Ovary (tissue), 7 donors: ENCODE measurements at regions not wholly inside any gene's neighbourhood (a gene's known extent, or its start where the extent isn't known, plus 50 kb on each side); places are given as distances from the start of the nearest gene placed in this dataset.
"Not testable (repeated sequence)": the region's sequence is repeated elsewhere in the genome, so short reads cannot be mapped to it uniquely, and the experiment has no call there.

Source experiments
- DNase-seq, 5 donors: peaks; one replicate each; pipeline ENCODE4 v3.0.0-alpha.2; 2019 to 2020
- H3K27ac ChIP-seq, 2 donors: fragments of 200-600 bp; one replicate each; pipeline versions ENCODE4 v1.5.1 to v1.8.0; 2019 to 2022
- H3K27me3 ChIP-seq: fragments of 200-600 bp; one replicate; pipeline ENCODE4 v1.8.0; 2022
- H3K36me3 ChIP-seq: fragments of 200-600 bp; sonication (generic); one replicate; pipeline ENCODE4 v1.5.1; 2019
- H3K4me1 ChIP-seq: one replicate; pipeline ENCODE4 v1.8.1; 2013; ENCODE audit warnings: mild to moderate bottlenecking, moderate library complexity; ENCODE audit not compliant: insufficient read depth
- H3K4me3 ChIP-seq: fragments of 200-600 bp; sonication (generic); one replicate; pipeline ENCODE4 v1.5.1; 2017
- H3K9me3 ChIP-seq, 2 donors: fragments of 200-600 bp in 1 of 2; sonication (generic) in 1 of 2; one replicate each; pipeline versions ENCODE4 v1.5.1 to v1.8.1; 2013 to 2019; ENCODE audit warnings: mild to moderate bottlenecking in 1 of 2, moderate library complexity in 1 of 2
- EP300 ChIP-seq: sonication (generic); formaldehyde crosslinking; IDR thresholded peaks from one replicate; pipeline ENCODE4 v1.6.1; 2017; ENCODE audit warnings: antibody characterized with exemption
- POLR2A ChIP-seq: fragments of 450-650 bp; IDR thresholded peaks from one replicate; pipeline ENCODE4 v1.6.1; 2017; ENCODE audit warnings: antibody characterized with exemption, mild to moderate bottlenecking, moderate library complexity
- WGBS, 3 donors: extraction: QIAGEN DNeasy Blood & Tissue Kit in 1 of 3; methylation state at CpG; one replicate each; pipeline versions ENCODE4 v1.1.5 to v1.1.7; 2013 to 2017; 5-methylcytosine and 5-hydroxymethylcytosine counted together
- intact Hi-C, 4 donors: fragments of 100-400 bp; cut with DNase I; formaldehyde crosslinking; loops; one replicate each; pipeline versions ENCODE4 v1.11.0 to v1.15.1; 2022 to 2023
- TF ChIP-seq, protein P1 (sequence below), 3 donors: fragments of 450-650 bp in 2 of 3; fragments of 200-600 bp in 1 of 3; IDR thresholded peaks; one replicate each; pipeline versions ENCODE4 v1.5.1 to v1.8.0; 2016 to 2022; ENCODE audit warnings: antibody characterized with exemption in 3 of 3, mild to moderate bottlenecking in 1 of 3
- donor health status: DM: no; HTN: no; CAD: no; lungs with moderate emphysema.
- donor health status: DM: no; HTN: no; CAD: no.
- donor health status: Bipolar disorder and iron deficiency.
- donor health status: DM: no; HTN: no; CAD: no.
- donor health status: DM: yes; HTN: yes; CAD: no.

DNA sequence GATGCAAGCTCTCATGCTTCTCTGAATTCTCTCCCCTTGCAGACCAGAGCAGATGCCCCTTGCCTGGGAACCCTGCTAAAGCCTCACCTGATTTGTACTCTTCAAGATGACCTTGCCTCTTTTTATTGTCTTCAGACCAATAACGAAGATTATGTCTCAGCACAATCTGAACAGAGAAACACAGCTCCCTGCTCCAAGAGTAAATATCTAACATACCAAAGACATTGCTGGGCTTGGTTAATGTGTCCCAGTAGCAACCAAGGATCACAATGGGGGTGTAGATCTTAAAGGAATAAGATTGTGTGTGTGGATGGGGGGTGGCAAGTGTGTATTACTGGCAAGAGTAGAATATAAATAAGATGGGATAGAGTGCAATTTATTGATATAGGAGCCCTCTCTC lies 67.6 kb upstream of the LHFPL2 start:
- TF ChIP-seq, protein P1, sequence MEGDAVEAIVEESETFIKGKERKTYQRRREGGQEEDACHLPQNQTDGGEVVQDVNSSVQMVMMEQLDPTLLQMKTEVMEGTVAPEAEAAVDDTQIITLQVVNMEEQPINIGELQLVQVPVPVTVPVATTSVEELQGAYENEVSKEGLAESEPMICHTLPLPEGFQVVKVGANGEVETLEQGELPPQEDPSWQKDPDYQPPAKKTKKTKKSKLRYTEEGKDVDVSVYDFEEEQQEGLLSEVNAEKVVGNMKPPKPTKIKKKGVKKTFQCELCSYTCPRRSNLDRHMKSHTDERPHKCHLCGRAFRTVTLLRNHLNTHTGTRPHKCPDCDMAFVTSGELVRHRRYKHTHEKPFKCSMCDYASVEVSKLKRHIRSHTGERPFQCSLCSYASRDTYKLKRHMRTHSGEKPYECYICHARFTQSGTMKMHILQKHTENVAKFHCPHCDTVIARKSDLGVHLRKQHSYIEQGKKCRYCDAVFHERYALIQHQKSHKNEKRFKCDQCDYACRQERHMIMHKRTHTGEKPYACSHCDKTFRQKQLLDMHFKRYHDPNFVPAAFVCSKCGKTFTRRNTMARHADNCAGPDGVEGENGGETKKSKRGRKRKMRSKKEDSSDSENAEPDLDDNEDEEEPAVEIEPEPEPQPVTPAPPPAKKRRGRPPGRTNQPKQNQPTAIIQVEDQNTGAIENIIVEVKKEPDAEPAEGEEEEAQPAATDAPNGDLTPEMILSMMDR (IDR thresholded peaks at IDR 0.05): no peak
- no peak for TF ChIP-seq POLR2A
- TF ChIP-seq EP300: no peak
- intact Hi-C loops: no loop called here

DNA sequence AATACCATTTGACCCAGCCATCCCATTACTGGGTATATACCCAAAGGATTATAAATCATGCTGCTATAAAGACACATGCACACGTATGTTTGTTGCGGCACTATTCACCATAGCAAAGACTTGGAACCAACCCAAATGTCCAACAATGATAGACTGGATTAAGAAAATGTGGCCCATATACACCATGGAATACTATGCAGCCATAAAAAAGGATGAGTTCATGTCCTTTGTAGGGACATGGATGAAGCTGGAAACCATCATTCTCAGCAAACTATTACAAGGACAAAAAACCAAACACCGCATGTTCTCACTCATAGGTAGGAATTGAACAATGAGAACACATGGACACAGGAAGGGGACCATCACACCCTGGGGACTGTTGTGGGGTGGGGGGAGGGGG lies 66.8 kb upstream of the LHFPL2 start:
- WGBS, 3 donors: 95 to 100% (median 97%) methylated on average over 3 of the region's 3 CpGs
- H3K27me3 ChIP-seq, H3K36me3 ChIP-seq, H3K27ac ChIP-seq, DNase-seq, H3K4me1 ChIP-seq, H3K4me3 ChIP-seq, intact Hi-C loops, H3K9me3 ChIP-seq: not testable (repeated sequence)

More for the DNA sequence above, 67.6 kb upstream of the LHFPL2 start:
- H3K4me1 ChIP-seq: no peaks in the 10 kb centered on the region
- no peaks in the 10 kb centered on the region for H3K9me3 ChIP-seq
- DNase-seq: no peak
- WGBS, 3 donors: 11 to 19% (median 17%) methylated on average over 1 of the region's 1 CpG
- no peaks in the 10 kb centered on the region for H3K27me3 ChIP-seq
- H3K36me3 ChIP-seq: no peaks in the 10 kb centered on the region
- H3K27ac ChIP-seq: no peak overlapping the region
- H3K4me3 ChIP-seq: no peak overlapping the region

- H3K9me3 ChIP-seq, H3K4me1 ChIP-seq, DNase-seq, H3K27ac ChIP-seq, H3K27me3 ChIP-seq, H3K36me3 ChIP-seq, H3K4me3 ChIP-seq, intact Hi-C loops: not testable (repeated sequence)
These were observed 63.1 kb upstream of the LHFPL2 start for GRCh38 chr5:78711670-78712069.

- not testable (repeated sequence) for DNase-seq
These were observed 61.3 kb upstream of the LHFPL2 start for GRCh38 chr5:78709729-78710430.

DNA sequence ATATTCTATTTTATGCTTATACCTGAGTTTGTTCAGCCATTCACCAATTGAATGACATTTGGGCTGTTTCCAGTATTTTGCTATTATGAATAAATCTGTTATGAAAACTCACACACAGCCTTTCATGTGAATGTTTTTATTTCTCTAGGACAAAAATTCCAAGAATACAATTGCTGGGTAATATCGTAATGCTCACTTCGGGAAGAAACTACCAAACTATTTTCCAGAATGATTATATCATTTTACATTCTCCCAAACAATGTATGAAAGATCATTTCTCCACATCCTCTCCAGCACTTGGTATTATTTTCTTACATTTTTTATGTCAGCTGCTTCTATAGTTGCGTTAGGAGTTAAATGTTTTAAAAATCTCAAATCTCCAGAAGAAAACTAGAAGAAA lies 58.3 kb upstream of the LHFPL2 start:
- intact Hi-C loops: no loop called here
- no peaks in the 10 kb centered on the region for H3K4me1 ChIP-seq
- H3K36me3 ChIP-seq: no peaks in the 10 kb centered on the region
- no peaks in the 10 kb centered on the region for H3K9me3 ChIP-seq
- 30 to 35% (median 30%) methylated on average over 3 of the region's 3 CpGs for WGBS, 3 donors
- no peak for DNase-seq
- H3K4me3 ChIP-seq: no peak overlapping the region
- no peaks in the 10 kb centered on the region for H3K27me3 ChIP-seq
- H3K27ac ChIP-seq: no peak overlapping the region
- TF ChIP-seq POLR2A: no peak
- TF ChIP-seq, protein P1 (IDR thresholded peaks at IDR 0.05): no peak
- no peak for TF ChIP-seq EP300

More at GRCh38 chr5:78709729-78710430, 61.3 kb upstream of the LHFPL2 start:
- H3K4me1 ChIP-seq, H3K27ac ChIP-seq, H3K9me3 ChIP-seq, H3K4me3 ChIP-seq, intact Hi-C loops, H3K27me3 ChIP-seq, H3K36me3 ChIP-seq: not testable (repeated sequence)
- 96% methylated on average over 18 of the region's 18 CpGs for WGBS, 3 donors

GRCh38 chr5:78706381-78706780 lies 57.8 kb upstream of the LHFPL2 start:
- intact Hi-C loops: no loop called here
- no peak overlapping the region for H3K4me3 ChIP-seq
- no peak for TF ChIP-seq EP300
- no peak for TF ChIP-seq POLR2A
- TF ChIP-seq, protein P1 (IDR thresholded peaks at IDR 0.05): no peak
- 78 to 84% (median 79%) methylated on average over 2 of the region's 2 CpGs for whole genome bisulfite sequencing, 3 donors
- H3K27ac ChIP-seq: no peak overlapping the region
- no peaks in the 10 kb centered on the region for H3K36me3 ChIP-seq
- H3K9me3 ChIP-seq: no peaks in the 10 kb centered on the region
- H3K4me1 ChIP-seq: no peaks in the 10 kb centered on the region
- DNase-seq: no peak
- no peaks in the 10 kb centered on the region for H3K27me3 ChIP-seq
